ENCODE measurements at regions not wholly inside any gene's neighbourhood (a gene's known extent, or its start where the extent isn't known, plus 50 kb on each side); places are given as distances from the start of the nearest gene placed in this dataset.

- no peak for TF ChIP-seq MYNN (tag by site-specific recombination; IDR thresholded peaks at IDR 0.05; ENCODE audit: borderline replicate concordance)
- no peak for TF ChIP-seq ZNF501 (tag by site-specific recombination; IDR thresholded peaks at IDR 0.05)
- no peak for TF ChIP-seq CTCF (tag by site-specific recombination; IDR thresholded peaks at IDR 0.05)
- TF ChIP-seq PBX3 (CRISPR knock-in tag; IDR thresholded peaks at IDR 0.05) = no peak
- TF ChIP-seq ZNF660 (tag by site-specific recombination; IDR thresholded peaks at IDR 0.05) = no peak
Measured at GRCh38 chr11:106386519-106386918, 309.1 kb downstream of the AASDHPPT start.

Data from HEK293 (cell line).